ENCODE measurements at regions not wholly inside any gene's neighbourhood (a gene's known extent, or its start where the extent isn't known, plus 50 kb on each side); places are given as distances from the start of the nearest gene placed in this dataset.
"Not testable (repeated sequence)": the region's sequence is repeated elsewhere in the genome, so short reads cannot be mapped to it uniquely, and the experiment has no call there.

- no peak for DNase-seq
Observed at GRCh38 chr10:62661143-62661542, 143.4 kb upstream of the ADO start.

- no peak for DNase-seq
Observed at GRCh38 chr10:62662486-62662885, 142.0 kb upstream of the ADO start.

GRCh38 chr10:62665771-62666170, 138.7 kb upstream of the ADO start:
- DNase-seq: no peak

GRCh38 chr10:62666275-62666674, 138.2 kb upstream of the ADO start:
- no peak for DNase-seq

- no peak for DNase-seq
Observed at GRCh38 chr10:62669341-62669740, 135.2 kb upstream of the ADO start.

- no peak for DNase-seq
Observed at GRCh38 chr10:62671104-62671503, 133.4 kb upstream of the ADO start.

GRCh38 chr10:62681211-62681940, 123.1 kb upstream of the ADO start:
- DNase-seq: peak; percentile 7

- DNase-seq: no peak
Observed at GRCh38 chr10:62684911-62685310, 119.6 kb upstream of the ADO start.

GRCh38 chr10:62687230-62687748, 117.2 kb upstream of the ADO start:
- DNase-seq: no peak

GRCh38 chr10:62688971-62689700, 115.4 kb upstream of the ADO start:
- DNase-seq: no peak

GRCh38 chr10:62689712-62690111, 114.8 kb upstream of the ADO start:
- DNase-seq: peak; percentile 22

- DNase-seq: no peak
Observed at GRCh38 chr10:62690703-62691102, 113.8 kb upstream of the ADO start.

GRCh38 chr10:62691336-62691735, 113.2 kb upstream of the ADO start:
- DNase-seq: peak; percentile 36

GRCh38 chr10:62692085-62692484, 112.4 kb upstream of the ADO start:
- no peak for DNase-seq

- no peak for DNase-seq
Observed at GRCh38 chr10:62693306-62693705, 111.2 kb upstream of the ADO start.

GRCh38 chr10:62694537-62695126, 109.9 kb upstream of the ADO start:
- no peak for DNase-seq

GRCh38 chr10:62696798-62697197, 107.7 kb upstream of the ADO start:
- no peak for DNase-seq

- no peak for DNase-seq
Observed at GRCh38 chr10:62699148-62699547, 105.4 kb upstream of the ADO start.

GRCh38 chr10:62704121-62704520, 100.4 kb upstream of the ADO start:
- DNase-seq: not testable (repeated sequence)

- DNase-seq: no peak
Observed at GRCh38 chr10:62705789-62706188, 98.7 kb upstream of the ADO start.

- no peak for DNase-seq
Observed at GRCh38 chr10:62707810-62708209, 96.7 kb upstream of the ADO start.

- no peak for DNase-seq
Observed at GRCh38 chr10:62708569-62708968, 96.0 kb upstream of the ADO start.

GRCh38 chr10:62709200-62709599, 95.3 kb upstream of the ADO start:
- DNase-seq: no peak
